ENCODE measurements at regions not wholly inside any gene's neighbourhood (a gene's known extent, or its start where the extent isn't known, plus 50 kb on each side); places are given as distances from the start of the nearest gene placed in this dataset.

DNA sequence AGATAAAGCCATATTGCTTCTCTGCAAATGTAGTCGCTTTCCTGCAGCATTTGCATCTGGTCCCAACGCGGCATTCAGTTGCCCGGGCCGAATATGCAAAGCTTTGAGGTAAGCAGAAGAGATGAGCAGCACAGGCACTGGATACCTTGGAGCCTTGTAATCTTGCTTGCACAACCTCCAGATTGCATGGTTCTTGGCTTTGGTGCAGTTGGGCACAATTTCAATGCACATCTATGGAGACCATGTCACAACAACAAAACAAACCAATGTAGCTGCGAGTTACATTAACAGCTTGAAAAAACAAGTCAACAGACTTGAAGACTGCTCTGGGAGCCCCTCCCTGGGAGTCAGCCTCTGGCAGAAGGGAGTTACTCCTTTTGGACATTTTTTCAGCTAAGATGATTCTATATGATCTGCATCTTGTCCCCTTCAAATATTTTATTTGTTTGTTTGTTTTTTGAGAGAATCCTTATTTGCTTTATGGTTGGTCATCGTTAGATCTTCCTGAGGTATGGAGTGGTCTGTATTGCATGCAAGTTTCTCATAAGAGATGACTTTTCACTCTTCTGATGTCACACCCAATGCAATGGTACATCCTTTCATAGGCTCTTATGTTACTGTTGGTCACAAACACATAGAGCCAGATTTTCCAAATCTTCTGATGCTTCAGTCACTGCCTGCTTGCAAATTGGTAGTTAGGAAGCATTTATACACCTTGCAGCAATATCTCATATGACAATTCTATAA is 113.5 kb downstream of the EFEMP1 start:
- Histone ChIP-seq H3K27me3 (ENCODE audit: control insufficient read depth in 2 of 2, insufficient read depth in 2 of 2, low read length in 2 of 2) (no peaks in the 10 kb centered on the region), H3K4me3 (no peak overlapping the region), H3K4me2 (ENCODE audit: insufficient read depth, low read length) (no peak overlapping the region), H3K9ac (ENCODE audit: insufficient read depth in 1 of 2, low read depth in 2 of 2, low read length in 2 of 2) (no peak overlapping the region), H3K4me1 (replicated peaks in 1 of 2; ENCODE audit: control insufficient read depth in 2 of 2, insufficient read depth in 2 of 2, low read length in 2 of 2) (no peaks in the 10 kb centered on the region), H4K20me1 (replicated peaks; ENCODE audit: control insufficient read depth, insufficient read depth, low read length) (no peaks in the 10 kb centered on the region), H3K36me3 (ENCODE audit: control insufficient read depth, insufficient read depth, low read length) (no peaks in the 10 kb centered on the region), H3K9me3 (replicated peaks; ENCODE audit: control insufficient read depth, insufficient read depth, low read depth, low read length) (no peaks in the 10 kb centered on the region), H3K9me1 (ENCODE audit: control insufficient read depth, insufficient read depth, low read length) (no peaks in the 10 kb centered on the region), H3K27ac (ENCODE audit: extremely low read depth, low read depth, low read length) (no peak overlapping the region), H2AFZ (ENCODE audit: low read depth, low read length) (no peak overlapping the region), H3K79me2 (ENCODE audit: control insufficient read depth, insufficient read depth, low read length) (no peaks in the 10 kb centered on the region)
- ATAC-seq, result no peak
- no TSS peak for BruUV-seq (replicated peaks)
- no peak for FAIRE-seq
- TF ChIP-seq ZNF12 (CRISPR knock-in tag; IDR thresholded peaks at IDR 0.05) (no peak), SIX5 (IDR thresholded peaks at IDR 0.05; ENCODE audit: borderline replicate concordance in 1 of 2, insufficient read depth in 1 of 2, low read depth in 1 of 2, low read length in 2 of 2) (no peak), ZNF778 (CRISPR knock-in tag; IDR thresholded peaks at IDR 0.05) (no peak), ZNF41 (CRISPR knock-in tag; conservative IDR thresholded peaks at IDR 0.05) (no peak), ELF2 (CRISPR knock-in tag; IDR thresholded peaks at IDR 0.05) (no peak)
- TF ChIP-seq, protein P1, sequence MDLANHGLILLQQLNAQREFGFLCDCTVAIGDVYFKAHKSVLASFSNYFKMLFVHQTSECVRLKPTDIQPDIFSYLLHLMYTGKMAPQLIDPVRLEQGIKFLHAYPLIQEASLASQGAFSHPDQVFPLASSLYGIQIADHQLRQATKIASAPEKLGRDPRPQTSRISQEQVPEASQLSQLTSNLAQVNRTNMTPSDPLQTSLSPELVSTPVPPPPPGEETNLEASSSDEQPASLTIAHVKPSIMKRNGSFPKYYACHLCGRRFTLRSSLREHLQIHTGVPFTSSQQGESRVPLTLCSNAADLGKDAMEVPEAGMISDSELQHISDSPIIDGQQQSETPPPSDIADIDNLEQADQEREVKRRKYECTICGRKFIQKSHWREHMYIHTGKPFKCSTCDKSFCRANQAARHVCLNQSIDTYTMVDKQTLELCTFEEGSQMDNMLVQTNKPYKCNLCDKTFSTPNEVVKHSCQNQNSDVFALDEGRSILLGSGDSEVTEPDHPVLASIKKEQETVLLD (IDR thresholded peaks at IDR 0.05), result no peak
- ChIA-PET CTCF (ENCODE audit: low intra/inter-chr PET ratio) (no interaction called here), POLR2A (interaction anchor here (0.8 kb wide), 1 partner anchor 13 kb away, joined by 3 read pairs; no protein-coding TSS in a partner anchor)
- no peak for DNase-seq (ENCODE audit: extremely low read depth in 1 of 4, low spot score in 3 of 4)
- WGBS (ENCODE audit: insufficient coverage, low coverage, missing lambda C conversion rate), result 0% methylated on average over 7 of the region's 7 CpGs
- in situ Hi-C loops (cut with MboI) (no loop called here), intact Hi-C loops (cut with micrococcal nuclease) (no loop called here)
